Omental fat pad (tissue), 3 donors: ENCODE measurements at regions not wholly inside any gene's neighbourhood (a gene's known extent, or its start where the extent isn't known, plus 50 kb on each side); places are given as distances from the start of the nearest gene placed in this dataset.

ENCODE experiments used
- ATAC-seq: fragments of 150-250 bp; one replicate; pipeline ENCODE4 v1.9.1; 2016; ENCODE audit warnings: mild to moderate bottlenecking, moderate library complexity; ENCODE audit not compliant: low FRiP score
- DNase-seq: peaks from one replicate; pipeline ENCODE4 v3.0.0-alpha.2; 2019; ENCODE audit warnings: low spot score
- TF ChIP-seq, protein P1 (sequence below), 3 donors: fragments of 450-650 bp; IDR thresholded peaks; one replicate each; pipeline ENCODE4 v1.5.1; 2016 to 2017; ENCODE audit warnings: antibody characterized with exemption in 3 of 3, mild to moderate bottlenecking in 3 of 3, moderate library complexity in 2 of 3

DNA sequence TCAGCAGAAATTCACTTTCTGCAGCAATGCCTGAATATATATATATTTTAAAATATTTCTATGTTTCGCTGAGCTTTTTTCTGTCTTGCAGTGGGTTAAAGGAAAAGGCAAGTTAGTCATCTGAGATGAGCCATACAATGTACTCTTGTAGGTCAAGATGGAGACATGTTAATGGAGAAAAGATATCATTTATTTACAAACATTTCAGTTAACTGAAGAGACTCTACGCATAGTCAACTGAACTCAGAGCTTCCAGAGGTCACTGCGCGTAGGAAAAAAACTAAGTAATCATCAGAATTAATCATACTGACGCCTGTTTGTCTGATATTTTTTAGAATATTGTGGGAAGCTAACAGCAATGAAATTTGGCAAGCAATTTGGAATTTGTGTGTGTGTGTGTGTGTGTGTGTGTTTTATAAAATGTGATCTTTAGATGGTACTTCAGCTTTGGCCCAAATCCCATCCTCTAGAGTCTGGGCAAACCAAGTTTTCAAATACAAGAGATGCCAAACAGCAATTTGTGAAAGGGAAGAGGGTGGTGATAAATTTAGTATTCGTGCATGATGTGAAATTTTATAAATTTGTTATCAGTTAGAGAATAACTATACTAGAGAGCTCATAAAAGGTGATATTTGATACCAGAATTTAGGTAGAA, 193.9 kb upstream of the AGR3 start:
- DNase-seq = no peak
- ATAC-seq = no peak
- TF ChIP-seq, protein P1, sequence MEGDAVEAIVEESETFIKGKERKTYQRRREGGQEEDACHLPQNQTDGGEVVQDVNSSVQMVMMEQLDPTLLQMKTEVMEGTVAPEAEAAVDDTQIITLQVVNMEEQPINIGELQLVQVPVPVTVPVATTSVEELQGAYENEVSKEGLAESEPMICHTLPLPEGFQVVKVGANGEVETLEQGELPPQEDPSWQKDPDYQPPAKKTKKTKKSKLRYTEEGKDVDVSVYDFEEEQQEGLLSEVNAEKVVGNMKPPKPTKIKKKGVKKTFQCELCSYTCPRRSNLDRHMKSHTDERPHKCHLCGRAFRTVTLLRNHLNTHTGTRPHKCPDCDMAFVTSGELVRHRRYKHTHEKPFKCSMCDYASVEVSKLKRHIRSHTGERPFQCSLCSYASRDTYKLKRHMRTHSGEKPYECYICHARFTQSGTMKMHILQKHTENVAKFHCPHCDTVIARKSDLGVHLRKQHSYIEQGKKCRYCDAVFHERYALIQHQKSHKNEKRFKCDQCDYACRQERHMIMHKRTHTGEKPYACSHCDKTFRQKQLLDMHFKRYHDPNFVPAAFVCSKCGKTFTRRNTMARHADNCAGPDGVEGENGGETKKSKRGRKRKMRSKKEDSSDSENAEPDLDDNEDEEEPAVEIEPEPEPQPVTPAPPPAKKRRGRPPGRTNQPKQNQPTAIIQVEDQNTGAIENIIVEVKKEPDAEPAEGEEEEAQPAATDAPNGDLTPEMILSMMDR (IDR thresholded peaks at IDR 0.05) = no peak

DNA sequence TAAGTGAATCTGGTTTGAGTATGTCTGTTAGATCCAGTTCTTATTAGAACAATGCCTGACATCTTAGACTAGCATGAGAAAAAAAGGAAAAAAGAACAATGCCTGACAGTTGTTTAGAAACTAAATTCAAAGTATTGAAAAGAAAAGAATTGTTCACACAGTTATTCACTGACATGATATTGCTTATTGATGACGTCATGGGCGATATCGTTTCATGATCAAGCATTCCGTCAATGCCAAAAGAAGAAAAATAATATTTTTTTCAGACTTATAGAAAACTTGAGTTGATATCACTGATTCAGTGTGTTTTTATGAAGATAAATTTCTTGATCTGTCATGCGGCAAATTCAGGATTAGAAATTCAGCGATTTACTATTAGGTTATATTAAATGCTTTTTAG, 196.5 kb upstream of the AGR3 start:
- DNase-seq (no peak), ATAC-seq (no peak)
- TF ChIP-seq, protein P1 (IDR thresholded peaks at IDR 0.05) = no peak

DNA sequence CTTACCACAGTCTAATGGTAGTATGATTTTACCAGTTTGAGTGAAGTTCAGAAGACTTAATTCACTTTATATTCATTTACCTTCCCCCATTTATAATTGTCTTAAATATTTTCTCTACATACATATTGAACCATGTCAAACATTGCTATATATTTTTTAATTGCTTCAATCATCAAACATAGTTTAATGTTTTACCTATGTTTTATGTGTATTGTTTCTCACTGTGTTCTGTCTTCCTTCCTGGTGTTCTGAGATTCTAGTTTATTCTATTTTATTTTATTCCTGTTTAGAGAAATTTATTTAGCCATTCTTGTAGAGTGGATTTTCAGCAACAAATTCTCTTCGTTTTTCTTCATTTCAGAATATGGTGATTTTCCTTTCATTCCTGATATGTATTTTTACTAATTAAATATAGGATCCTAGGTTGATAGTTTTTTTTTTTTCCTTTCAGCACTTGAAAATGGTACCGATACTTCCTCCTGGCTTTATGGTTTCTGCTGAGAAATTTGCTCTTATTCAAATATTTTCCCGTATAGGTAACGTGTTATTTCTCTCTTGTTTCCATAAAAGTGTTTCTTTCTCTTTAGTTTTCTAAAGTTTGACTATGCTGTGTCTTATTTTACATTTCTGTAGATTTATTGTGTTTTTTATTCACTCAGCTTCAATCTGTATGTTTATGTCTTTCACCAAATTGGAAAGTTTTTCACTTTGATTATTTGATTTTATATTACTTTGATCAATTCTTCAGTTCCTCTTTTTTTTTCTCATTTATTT, 201.8 kb upstream of the AGR3 start:
- DNase-seq (no peak), ATAC-seq (no peak)
- TF ChIP-seq, protein P1 (IDR thresholded peaks at IDR 0.05) = no peak

DNA sequence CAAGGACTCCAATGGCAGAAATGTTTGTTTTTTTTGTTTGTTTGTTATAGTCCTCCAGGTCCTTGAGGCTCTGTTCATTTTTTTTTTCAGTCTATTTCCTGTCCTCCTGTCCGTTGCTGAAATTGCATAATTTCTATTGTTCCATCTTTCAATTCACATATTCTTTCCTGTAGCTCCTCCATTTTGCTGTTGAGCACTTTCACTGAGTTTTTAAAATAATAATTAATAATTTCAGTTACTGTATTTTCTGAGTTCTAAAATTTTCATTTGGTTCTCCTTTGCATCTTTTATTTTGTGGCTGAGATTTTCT, 202.3 kb upstream of the AGR3 start:
- no peak for ATAC-seq
- TF ChIP-seq, protein P1 (IDR thresholded peaks at IDR 0.05) = no peak

DNA sequence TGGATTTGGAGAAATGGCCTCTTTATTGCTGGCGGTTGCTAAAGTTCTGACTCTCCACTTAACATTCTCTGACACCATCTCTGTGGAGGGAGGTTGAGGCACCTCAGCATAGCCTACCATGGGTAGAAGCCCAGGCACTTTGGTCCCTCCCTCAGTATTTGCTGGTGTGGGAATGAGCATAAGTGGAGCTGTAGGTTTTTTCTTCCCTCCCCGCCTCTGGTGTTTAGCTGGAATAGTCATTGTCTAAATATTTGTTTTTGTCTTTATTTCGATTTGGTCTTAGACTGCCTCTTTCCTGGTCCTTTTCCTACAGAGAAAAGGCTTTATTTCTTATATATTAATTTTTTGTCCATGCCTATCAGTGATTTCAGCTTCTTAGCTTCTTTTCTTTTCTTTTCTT, 203.4 kb upstream of the AGR3 start:
- no peak for ATAC-seq
- DNase-seq = no peak
- TF ChIP-seq, protein P1 (IDR thresholded peaks at IDR 0.05) = no peak

More for the DNA sequence above, 202.3 kb upstream of the AGR3 start:
- no peak for DNase-seq

DNA sequence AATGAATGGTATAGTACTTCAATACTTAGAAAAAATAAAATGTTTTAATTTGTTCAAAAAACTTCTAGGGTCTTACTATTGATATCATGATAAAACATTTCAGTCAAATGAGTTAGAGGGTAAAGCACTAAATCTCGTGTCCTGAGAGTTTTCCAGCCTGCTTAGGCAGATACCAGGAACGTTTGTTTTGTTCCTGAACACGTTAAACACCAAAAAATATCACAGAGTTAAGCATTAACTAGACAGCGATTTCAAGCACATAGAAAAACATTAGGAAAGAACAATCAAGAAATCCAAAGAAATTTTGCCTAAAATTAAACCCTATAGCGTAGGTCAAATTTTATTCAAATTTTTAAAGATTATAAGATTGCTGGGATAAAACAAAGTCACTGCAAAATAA, 204.6 kb upstream of the AGR3 start:
- TF ChIP-seq, protein P1 (IDR thresholded peaks at IDR 0.05) = no peak
- ATAC-seq (no peak), DNase-seq (no peak)

DNA sequence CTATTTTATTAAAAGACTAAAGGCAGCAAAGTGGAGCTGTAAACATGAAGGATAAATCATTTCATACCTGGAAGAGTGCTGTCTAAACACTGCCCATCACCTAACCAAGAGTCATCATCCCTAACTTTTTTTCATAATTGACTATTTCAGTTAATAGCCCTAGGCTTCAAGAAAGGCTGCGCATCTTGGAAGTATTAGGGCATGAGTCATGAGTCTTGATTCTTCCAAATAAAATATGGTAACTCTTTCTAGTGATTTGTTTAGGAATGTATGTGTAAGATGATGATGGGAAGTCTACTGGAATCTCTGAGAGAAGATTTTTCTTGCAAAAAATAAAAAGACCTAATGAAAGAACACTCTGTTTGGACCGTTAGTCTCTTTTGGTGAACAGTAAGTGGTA, 207.7 kb upstream of the AHR start:
- ATAC-seq (no peak), DNase-seq (no peak)
- TF ChIP-seq, protein P1 (IDR thresholded peaks at IDR 0.05) = no peak
